ENCODE measurements at regions not wholly inside any gene's neighbourhood (a gene's known extent, or its start where the extent isn't known, plus 50 kb on each side); places are given as distances from the start of the nearest gene placed in this dataset.

GRCh38 chr12:90238663-90239271, 530.1 kb upstream of the ATP2B1 start:
- ChIA-PET CTCF (no interaction called here), POLR2A (ENCODE audit: low non-redundant PET) (no interaction called here)
- no peak overlapping the region for H3K27ac ChIP-seq
- no peak for DNase-seq (ENCODE audit: low spot score)
- TF ChIP-seq CTCF (conservative IDR thresholded peaks at IDR 0.05; ENCODE audit: low read depth): no peak

DNA sequence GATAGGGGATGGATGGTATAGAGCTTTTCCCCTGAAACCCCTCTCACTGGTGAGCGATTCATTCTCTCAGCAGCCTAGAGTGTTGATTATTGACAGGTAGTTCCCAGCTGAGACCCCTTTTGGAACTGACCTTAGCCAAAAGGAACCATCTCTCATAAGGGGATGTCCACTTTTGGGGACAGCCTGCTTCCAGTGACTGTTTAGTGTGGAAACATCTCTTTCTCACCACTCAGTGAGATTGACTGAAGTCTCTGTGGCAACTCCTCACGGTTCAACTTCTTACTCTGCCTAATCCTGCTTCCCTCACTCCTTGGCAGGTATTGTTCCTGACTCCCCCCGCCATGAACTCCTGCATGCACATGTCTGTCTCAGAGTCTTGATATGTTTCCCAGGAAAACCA, 529.2 kb upstream of the ATP2B1 start:
- H3K27ac ChIP-seq: no peak overlapping the region
- DNase-seq (ENCODE audit: low spot score): no peak
- POLR2A ChIA-PET (ENCODE audit: low non-redundant PET): no interaction called here
- TF ChIP-seq CTCF (conservative IDR thresholded peaks at IDR 0.05; ENCODE audit: low read depth): no peak
- CTCF ChIA-PET: interaction anchor here (0.6 kb wide), 1 partner anchor 327 kb away, joined by 3 read pairs; no protein-coding TSS in a partner anchor

- no peak for TF ChIP-seq CTCF (conservative IDR thresholded peaks at IDR 0.05; ENCODE audit: low read depth)
- no peak overlapping the region for H3K27ac ChIP-seq
- CTCF ChIA-PET: no interaction called here
- peak; percentile 77 for DNase-seq (ENCODE audit: low spot score)
- POLR2A ChIA-PET (ENCODE audit: low non-redundant PET): no interaction called here
Observed at GRCh38 chr12:90235642-90236041, 527.0 kb upstream of the ATP2B1 start.

GRCh38 chr12:90234472-90234871, 525.8 kb upstream of the ATP2B1 start:
- DNase-seq (ENCODE audit: low spot score): no peak
- ChIA-PET POLR2A (ENCODE audit: low non-redundant PET) (no interaction called here), CTCF (no interaction called here)
- H3K27ac ChIP-seq: peak overlapping the region; percentile 58
- TF ChIP-seq CTCF (conservative IDR thresholded peaks at IDR 0.05; ENCODE audit: low read depth): no peak

- no peak for DNase-seq (ENCODE audit: low spot score)
- CTCF ChIA-PET: no interaction called here
Observed at GRCh38 chr12:90233168-90234100, 524.8 kb upstream of the ATP2B1 start.

More at GRCh38 chr12:90233168-90234100, 524.8 kb upstream of the ATP2B1 start:
- POLR2A ChIA-PET (ENCODE audit: low non-redundant PET): no interaction called here
- H3K27ac ChIP-seq: no peak overlapping the region
- TF ChIP-seq CTCF (conservative IDR thresholded peaks at IDR 0.05; ENCODE audit: low read depth): no peak
